Tibial artery (tissue), 4 donors: ENCODE measurements at regions not wholly inside any gene's neighbourhood (a gene's known extent, or its start where the extent isn't known, plus 50 kb on each side); places are given as distances from the start of the nearest gene placed in this dataset.
"Not testable (repeated sequence)": the region's sequence is repeated elsewhere in the genome, so short reads cannot be mapped to it uniquely, and the experiment has no call there.

ENCODE experiments used
- DNase-seq, 2 donors: peaks; one replicate each; pipeline ENCODE4 v3.0.0-alpha.2; 2019
- H3K27ac ChIP-seq, 2 donors: fragments of 200-600 bp; sonication (generic) in 1 of 2; 1 replicate in 1 of 2; 2 replicates in 1 of 2; pipeline ENCODE4 v1.5.1; 2018 to 2019; ENCODE audit warnings: mild to moderate bottlenecking in 1 of 2
- H3K27me3 ChIP-seq, 2 donors: fragments of 200-600 bp; sonication (generic) in 1 of 2; one replicate each; pipeline versions ENCODE4 v1.5.1 to v1.6.0; 2016 to 2019
- H3K36me3 ChIP-seq, 3 donors: fragments of 200-600 bp; sonication (generic) in 2 of 3; one replicate each; pipeline ENCODE4 v1.5.1; 2016 to 2019; ENCODE audit warnings: mild to moderate bottlenecking in 2 of 3
- H3K4me1 ChIP-seq, 4 donors: fragments of 200-600 bp; sonication (generic) in 2 of 4; 1 replicate in 3 of 4; 2 replicates in 1 of 4; pipeline ENCODE4 v1.5.1; 2016 to 2019
- H3K4me3 ChIP-seq, 2 donors: fragments of 200-600 bp; sonication (generic) in 1 of 2; 1 replicate in 1 of 2; 2 replicates in 1 of 2; pipeline ENCODE4 v1.5.1; 2018 to 2019; ENCODE audit warnings: mild to moderate bottlenecking in 2 of 2
- H3K9me3 ChIP-seq, 3 donors: fragments of 200-600 bp; sonication (generic) in 1 of 3; one replicate each; pipeline ENCODE4 v1.5.1; 2016 to 2019
- CTCF ChIP-seq, 2 experiments: fragments of 200-600 bp in 1 of 2; fragments of 450-650 bp in 1 of 2; IDR thresholded peaks; one replicate each; pipeline ENCODE4 v1.5.1; 2017 to 2019; ENCODE audit warnings: antibody characterized with exemption in 2 of 2, mild to moderate bottlenecking in 1 of 2, moderate library complexity in 1 of 2
- intact Hi-C: fragments of 100-400 bp; cut with DNase I; formaldehyde crosslinking; loops from one replicate; pipeline ENCODE4 v1.15.0; 2023; ENCODE audit warnings: low total_unique reads

GRCh38 chr21:38112219-38112789 lies 144.5 kb upstream of the KCNJ15 start:
- no peaks in the 10 kb centered on the region for H3K36me3 ChIP-seq
- intact Hi-C loops, result no loop called here
- H3K27ac ChIP-seq, result no peak overlapping the region
- H3K9me3 ChIP-seq, result no peaks in the 10 kb centered on the region
- no peak overlapping the region for H3K4me3 ChIP-seq
- peaks cover 0 to 12% of the 10 kb centered on the region in 2 donors for H3K27me3 ChIP-seq
- DNase-seq, result no peak
- TF ChIP-seq CTCF (IDR thresholded peaks at IDR 0.05), result no peak
- no peaks in the 10 kb centered on the region for H3K4me1 ChIP-seq

GRCh38 chr21:38114717-38115333 lies 142.0 kb upstream of the KCNJ15 start:
- DNase-seq, result no peak
- Histone ChIP-seq H3K36me3 (no peaks in the 10 kb centered on the region), H3K9me3 (no peaks in the 10 kb centered on the region), H3K27me3 (peaks cover 0 to 12% of the 10 kb centered on the region in 2 donors), H3K27ac (no peak overlapping the region), H3K4me3 (no peak overlapping the region), H3K4me1 (no peaks in the 10 kb centered on the region)
- TF ChIP-seq CTCF (IDR thresholded peaks at IDR 0.05), result no peak
- intact Hi-C loops, result no loop called here

- intact Hi-C loops, result no loop called here
- no peaks in the 10 kb centered on the region for H3K36me3 ChIP-seq
- peaks cover 0 to 12% of the 10 kb centered on the region in 2 donors for H3K27me3 ChIP-seq
- H3K4me3 ChIP-seq, result no peak overlapping the region
- H3K27ac ChIP-seq, result no peak overlapping the region
- no peaks in the 10 kb centered on the region for H3K4me1 ChIP-seq
- no peaks in the 10 kb centered on the region for H3K9me3 ChIP-seq
- DNase-seq, result no peak
- TF ChIP-seq CTCF (IDR thresholded peaks at IDR 0.05), result no peak
These were observed 140.9 kb upstream of the KCNJ15 start for GRCh38 chr21:38115870-38116269.

GRCh38 chr21:38119793-38120192 lies 137.0 kb upstream of the KCNJ15 start:
- intact Hi-C loops, result no loop called here
- Histone ChIP-seq H3K4me3 (no peak overlapping the region), H3K9me3 (no peaks in the 10 kb centered on the region), H3K36me3 (no peaks in the 10 kb centered on the region), H3K27me3 (no peaks in the 10 kb centered on the region), H3K27ac (no peak overlapping the region), H3K4me1 (no peaks in the 10 kb centered on the region)
- TF ChIP-seq CTCF (IDR thresholded peaks at IDR 0.05), result no peak
- no peak for DNase-seq

GRCh38 chr21:38120679-38120983 lies 136.2 kb upstream of the KCNJ15 start:
- H3K4me1 ChIP-seq, intact Hi-C loops, H3K27me3 ChIP-seq, DNase-seq, H3K36me3 ChIP-seq, H3K9me3 ChIP-seq, H3K27ac ChIP-seq, H3K4me3 ChIP-seq: not testable (repeated sequence)

- Histone ChIP-seq H3K4me3 (no peak overlapping the region), H3K27me3 (peaks cover 0 to under 1% of the 10 kb centered on the region in 2 donors), H3K36me3 (no peaks in the 10 kb centered on the region), H3K4me1 (no peaks in the 10 kb centered on the region), H3K9me3 (no peaks in the 10 kb centered on the region), H3K27ac (no peak overlapping the region)
- DNase-seq, result no peak
- TF ChIP-seq CTCF (IDR thresholded peaks at IDR 0.05), result no peak
- intact Hi-C loops, result no loop called here
These were observed 135.6 kb upstream of the KCNJ15 start for GRCh38 chr21:38120984-38121855.
